Neuronal stem cell (in vitro differentiated cells): ENCODE measurements at regions not wholly inside any gene's neighbourhood (a gene's known extent, or its start where the extent isn't known, plus 50 kb on each side); places are given as distances from the start of the nearest gene placed in this dataset.
"Not testable (repeated sequence)": the region's sequence is repeated elsewhere in the genome, so short reads cannot be mapped to it uniquely, and the experiment has no call there.

Experiments used
- DNase-seq: peaks from one replicate; pipeline ENCODE4 v3.0.0-alpha.2; 2013; ENCODE audit warnings: low spot score
- H2AFZ ChIP-seq: one replicate; pipeline ENCODE4 v1.6.1; 2013; ENCODE audit warnings: mild to moderate bottlenecking, low read length, inconsistent platforms
- H2AK5ac ChIP-seq: 2 replicates; pipeline ENCODE4 v1.6.1; 2013; ENCODE audit warnings: low read depth, mild to moderate bottlenecking, inconsistent platforms, low read length, moderate library complexity, mixed read lengths
- H2BK120ac ChIP-seq: 2 replicates; pipeline ENCODE4 v1.6.1; 2013; ENCODE audit warnings: low read depth, mild to moderate bottlenecking, inconsistent platforms, low read length, moderate library complexity, mixed read lengths
- H2BK12ac ChIP-seq: one replicate; pipeline ENCODE4 v1.6.1; 2013; ENCODE audit warnings: low read length, inconsistent platforms
- H2BK15ac ChIP-seq: 2 replicates; pipeline ENCODE4 v1.6.1; 2013; ENCODE audit warnings: mild to moderate bottlenecking, low read length, inconsistent platforms, mixed read lengths
- H2BK5ac ChIP-seq: one replicate; pipeline ENCODE4 v1.6.1; 2013; ENCODE audit warnings: inconsistent platforms, mild to moderate bottlenecking, low read length, moderate library complexity
- H3K14ac ChIP-seq: one replicate; pipeline ENCODE4 v1.6.1; 2013; ENCODE audit warnings: low read length, inconsistent platforms
- H3K18ac ChIP-seq: 2 replicates; pipeline ENCODE4 v1.6.1; 2013; ENCODE audit warnings: low read length, inconsistent platforms
- H3K23ac ChIP-seq: 2 replicates; pipeline ENCODE4 v1.6.1; 2013; ENCODE audit warnings: low read depth, mild to moderate bottlenecking, mixed read lengths, low read length, inconsistent platforms; ENCODE audit not compliant: poor library complexity
- H3K27ac ChIP-seq: replicated peaks from 3 replicates; pipeline ENCODE4 v1.5.1; 2013; ENCODE audit warnings: low read length, inconsistent platforms
- H3K27me3 ChIP-seq, 3 experiments: 2 replicates each; pipeline ENCODE4 v1.6.1; 2013; ENCODE audit warnings: low read length in 3 of 3, mild to moderate bottlenecking in 2 of 3, inconsistent platforms in 1 of 3, low read depth in 1 of 3, mixed read lengths in 1 of 3, moderate library complexity in 1 of 3; ENCODE audit not compliant: control insufficient read depth in 3 of 3, insufficient read depth in 3 of 3
- H3K36me3 ChIP-seq, 2 donors: replicated peaks in 1 of 2; 2 replicates each; pipeline ENCODE4 v1.6.1; 2013; ENCODE audit warnings: low read length in 2 of 2; ENCODE audit not compliant: control insufficient read depth in 2 of 2, insufficient read depth in 2 of 2
- H3K4ac ChIP-seq: 2 replicates; pipeline ENCODE4 v1.6.1; 2013; ENCODE audit warnings: inconsistent platforms, mild to moderate bottlenecking, low read length, moderate library complexity
- H3K4me1 ChIP-seq, 2 donors: 1 replicate in 1 of 2; 2 replicates in 1 of 2; pipeline ENCODE4 v1.6.1; 2013; ENCODE audit warnings: low read length in 2 of 2, low read depth in 1 of 2; ENCODE audit not compliant: control insufficient read depth in 2 of 2, insufficient read depth in 1 of 2
- H3K4me2 ChIP-seq: one replicate; pipeline ENCODE4 v1.6.1; 2013; ENCODE audit warnings: mild to moderate bottlenecking, low read length, inconsistent platforms; ENCODE audit not compliant: insufficient read depth, poor library complexity, severe bottlenecking
- H3K4me3 ChIP-seq, 2 donors: 2 replicates each; pipeline ENCODE4 v1.5.1; 2013; ENCODE audit warnings: low read length in 2 of 2, mild to moderate bottlenecking in 2 of 2, inconsistent platforms in 1 of 2, moderate library complexity in 1 of 2
- H3K79me1 ChIP-seq: one replicate; pipeline ENCODE4 v1.6.1; 2013; ENCODE audit warnings: low read depth, mild to moderate bottlenecking, inconsistent platforms, low read length, moderate library complexity
- H3K9ac ChIP-seq: one replicate; pipeline ENCODE4 v1.6.1; 2013; ENCODE audit warnings: mild to moderate bottlenecking, low read depth, low read length, inconsistent platforms; ENCODE audit not compliant: poor library complexity
- H3K9me3 ChIP-seq, 2 donors: replicated peaks in 1 of 2; 2 replicates each; pipeline versions ENCODE3 to v1.6.1; 2013; ENCODE audit warnings: low read length in 2 of 2, mild to moderate bottlenecking in 2 of 2, inconsistent platforms in 1 of 2, low read depth in 1 of 2, mixed read lengths in 1 of 2, moderate library complexity in 1 of 2; ENCODE audit not compliant: control insufficient read depth in 2 of 2, insufficient read depth in 1 of 2
- H4K8ac ChIP-seq: one replicate; pipeline ENCODE4 v1.6.1; 2013; ENCODE audit warnings: low read depth, mild to moderate bottlenecking, inconsistent platforms, low read length, moderate library complexity
- H4K91ac ChIP-seq: one replicate; pipeline ENCODE4 v1.6.1; 2013; ENCODE audit warnings: low read length, low read depth, mild to moderate bottlenecking, inconsistent platforms; ENCODE audit not compliant: poor library complexity
- WGBS, 2 donors: extraction: QIAGEN DNeasy Blood & Tissue Kit; methylation state at CpG; one replicate each; pipeline ENCODE4 v1.1.7; 2013; ENCODE audit warnings: missing lambda C conversion rate in 2 of 2, mixed read lengths in 1 of 2; ENCODE audit not compliant: insufficient read length in 2 of 2, insufficient replicate concordance in 1 of 2; ENCODE audit errors: extremely low coverage in 2 of 2; 5-methylcytosine and 5-hydroxymethylcytosine counted together

GRCh38 chr6:93176070-93176469, 243.3 kb downstream of the EPHA7 start:
- H4K8ac ChIP-seq, result no peak overlapping the region
- H3K4me2 ChIP-seq, result no peak overlapping the region
- H3K9ac ChIP-seq, result no peak overlapping the region
- no peak overlapping the region for H4K91ac ChIP-seq
- H2BK5ac ChIP-seq, result no peak overlapping the region
- no peak overlapping the region for H2BK15ac ChIP-seq
- H2AFZ ChIP-seq, result peak overlapping the region; percentile 62
- H2BK120ac ChIP-seq, result no peak overlapping the region
- H2BK12ac ChIP-seq, result no peak overlapping the region
- no peak overlapping the region for H3K4ac ChIP-seq
- no CpG with 5 or more reads among the region's 1 CpG for WGBS, 2 donors
- no peak overlapping the region for H3K14ac ChIP-seq
- H3K18ac ChIP-seq, result no peak overlapping the region
- H3K36me3 ChIP-seq, result no peaks in the 10 kb centered on the region
- H2AK5ac ChIP-seq, result no peak overlapping the region
- H3K23ac ChIP-seq, result no peak overlapping the region
- no peak overlapping the region for H3K27ac ChIP-seq
- no peak for DNase-seq
- no peak overlapping the region for H3K4me3 ChIP-seq
- H3K27me3 ChIP-seq, result no peaks in the 10 kb centered on the region
- H3K4me1 ChIP-seq, result no peaks in the 10 kb centered on the region
- H3K9me3 ChIP-seq, result no peaks in the 10 kb centered on the region
- no peaks in the 10 kb centered on the region for H3K79me1 ChIP-seq

GRCh38 chr6:93173573-93173972, 245.8 kb downstream of the EPHA7 start:
- not testable (repeated sequence) for H3K27me3 ChIP-seq, H3K4me3 ChIP-seq, H3K9me3 ChIP-seq, H4K91ac ChIP-seq, H3K23ac ChIP-seq, H3K9ac ChIP-seq, H3K36me3 ChIP-seq, H3K4me2 ChIP-seq, H2BK15ac ChIP-seq, H3K4me1 ChIP-seq, H2AFZ ChIP-seq, H4K8ac ChIP-seq, H2BK120ac ChIP-seq, H3K4ac ChIP-seq, H3K27ac ChIP-seq, H3K14ac ChIP-seq, DNase-seq, H3K79me1 ChIP-seq, H2AK5ac ChIP-seq, H3K18ac ChIP-seq, H2BK12ac ChIP-seq, H2BK5ac ChIP-seq
- no CpG with 5 or more reads among the region's 10 CpGs for WGBS, 2 donors

GRCh38 chr6:93165850-93166430, 253.4 kb downstream of the EPHA7 start:
- H2BK12ac ChIP-seq, result no peak overlapping the region
- H4K8ac ChIP-seq, result no peak overlapping the region
- no peak for DNase-seq
- no peak overlapping the region for H3K14ac ChIP-seq
- H3K27me3 ChIP-seq, result no peaks in the 10 kb centered on the region
- H2BK120ac ChIP-seq, result no peak overlapping the region
- no CpG with 5 or more reads among the region's 3 CpGs for WGBS, 2 donors
- no peak overlapping the region for H2AFZ ChIP-seq
- H4K91ac ChIP-seq, result no peak overlapping the region
- H3K27ac ChIP-seq, result no peak overlapping the region
- no peak overlapping the region for H2AK5ac ChIP-seq
- H3K9me3 ChIP-seq, result no peaks in the 10 kb centered on the region
- H3K36me3 ChIP-seq, result no peaks in the 10 kb centered on the region
- H3K4me2 ChIP-seq, result no peak overlapping the region
- H2BK15ac ChIP-seq, result no peak overlapping the region
- peaks cover 0 to 2% of the 10 kb centered on the region in 2 donors for H3K4me1 ChIP-seq
- no peak overlapping the region for H3K18ac ChIP-seq
- no peak overlapping the region for H3K23ac ChIP-seq
- no peak overlapping the region for H2BK5ac ChIP-seq
- H3K9ac ChIP-seq, result no peak overlapping the region
- no peaks in the 10 kb centered on the region for H3K79me1 ChIP-seq
- no peak overlapping the region for H3K4me3 ChIP-seq
- H3K4ac ChIP-seq, result no peak overlapping the region

GRCh38 chr6:93164781-93165180, 254.6 kb downstream of the EPHA7 start:
- Histone ChIP-seq H2BK15ac (no peak overlapping the region), H4K91ac (no peak overlapping the region), H3K4ac (no peak overlapping the region), H3K27ac (no peak overlapping the region), H2BK12ac (no peak overlapping the region), H3K23ac (no peak overlapping the region), H3K36me3 (no peaks in the 10 kb centered on the region), H3K9me3 (no peaks in the 10 kb centered on the region), H3K79me1 (no peaks in the 10 kb centered on the region), H3K14ac (no peak overlapping the region), H3K4me1 (peaks cover 0 to 2% of the 10 kb centered on the region in 2 donors), H3K27me3 (no peaks in the 10 kb centered on the region), H3K4me3 (no peak overlapping the region), H2BK5ac (no peak overlapping the region), H3K4me2 (no peak overlapping the region), H4K8ac (no peak overlapping the region), H2AFZ (no peak overlapping the region), H2AK5ac (no peak overlapping the region), H3K18ac (no peak overlapping the region), H3K9ac (no peak overlapping the region), H2BK120ac (no peak overlapping the region)
- no peak for DNase-seq
